Small intestine (tissue), 7 donors: ENCODE measurements at regions not wholly inside any gene's neighbourhood (a gene's known extent, or its start where the extent isn't known, plus 50 kb on each side); places are given as distances from the start of the nearest gene placed in this dataset.

Experiments
- DNase-seq, 2 donors: peaks; one replicate each; pipeline versions ENCODE4 v3.0.0 to v3.0.0-alpha.2; 2013
- FAIRE-seq: peaks from 2 replicates; lab custom pipeline; 2012; peaks lifted over from hg19 to GRCh38; lab: Jason Lieb, UNC
- H3K27ac ChIP-seq, 3 donors: one replicate each; pipeline ENCODE4 v1.5.1; 2013; ENCODE audit warnings: low read length in 2 of 3, mild to moderate bottlenecking in 2 of 3, control low read depth in 1 of 3, inconsistent platforms in 1 of 3, low read depth in 1 of 3, moderate library complexity in 1 of 3
- H3K27me3 ChIP-seq, 3 donors: one replicate each; pipeline ENCODE4 v1.6.1; 2013; ENCODE audit warnings: low read length in 3 of 3, inconsistent platforms in 1 of 3; ENCODE audit not compliant: control insufficient read depth in 3 of 3, insufficient read depth in 3 of 3
- H3K36me3 ChIP-seq, 3 donors: one replicate each; pipeline ENCODE4 v1.6.1; 2013; ENCODE audit warnings: low read length in 3 of 3, inconsistent platforms in 1 of 3, low read depth in 1 of 3, mild to moderate bottlenecking in 1 of 3, moderate library complexity in 1 of 3; ENCODE audit not compliant: control insufficient read depth in 3 of 3, insufficient read depth in 2 of 3
- H3K4me1 ChIP-seq, 3 donors: one replicate each; pipeline ENCODE4 v1.6.1; 2013; ENCODE audit warnings: low read length in 2 of 3, inconsistent platforms in 1 of 3, low read depth in 1 of 3, mild to moderate bottlenecking in 1 of 3, moderate library complexity in 1 of 3; ENCODE audit not compliant: control insufficient read depth in 3 of 3, insufficient read depth in 2 of 3
- H3K4me3 ChIP-seq, 3 donors: one replicate each; pipeline ENCODE4 v1.5.1; 2013; ENCODE audit warnings: low read length in 3 of 3, control low read depth in 1 of 3, inconsistent platforms in 1 of 3, low read depth in 1 of 3, mild to moderate bottlenecking in 1 of 3, moderate library complexity in 1 of 3
- H3K9me3 ChIP-seq, 2 donors: one replicate each; pipeline ENCODE4 v1.6.1; 2013; ENCODE audit warnings: low read depth in 1 of 2, low read length in 1 of 2; ENCODE audit not compliant: control insufficient read depth in 2 of 2, insufficient read depth in 1 of 2
- WGBS, 3 donors: extraction: QIAGEN DNeasy Blood & Tissue Kit; methylation state at CpG; one replicate each; pipeline ENCODE4 v1.1.7; 2013; 5-methylcytosine and 5-hydroxymethylcytosine counted together
- donor health status: healthy with polysubstance abuse.
- donor health status: control.
- donor health status: control.
- donor health status: Bipolar disorder and iron deficiency.
- donor health status: healthy.

GRCh38 chr21:20522611-20523010 is 475.6 kb upstream of the NCAM2 start:
- 79 to 82% (median 81%) methylated on average over 1 of the region's 1 CpG for WGBS, 3 donors
- FAIRE-seq = no peak
- no peaks in the 10 kb centered on the region for H3K27me3 ChIP-seq

GRCh38 chr21:20523191-20523590 is 475.0 kb upstream of the NCAM2 start:
- FAIRE-seq = no peak
- no peak for DNase-seq

More at GRCh38 chr21:20522611-20523010, 475.6 kb upstream of the NCAM2 start:
- Histone ChIP-seq H3K4me1 (no peaks in the 10 kb centered on the region), H3K4me3 (no peak overlapping the region), H3K36me3 (no peaks in the 10 kb centered on the region), H3K27ac (no peak overlapping the region), H3K9me3 (peaks cover 0 to 2% of the 10 kb centered on the region in 2 donors)
- no peak for DNase-seq

DNA sequence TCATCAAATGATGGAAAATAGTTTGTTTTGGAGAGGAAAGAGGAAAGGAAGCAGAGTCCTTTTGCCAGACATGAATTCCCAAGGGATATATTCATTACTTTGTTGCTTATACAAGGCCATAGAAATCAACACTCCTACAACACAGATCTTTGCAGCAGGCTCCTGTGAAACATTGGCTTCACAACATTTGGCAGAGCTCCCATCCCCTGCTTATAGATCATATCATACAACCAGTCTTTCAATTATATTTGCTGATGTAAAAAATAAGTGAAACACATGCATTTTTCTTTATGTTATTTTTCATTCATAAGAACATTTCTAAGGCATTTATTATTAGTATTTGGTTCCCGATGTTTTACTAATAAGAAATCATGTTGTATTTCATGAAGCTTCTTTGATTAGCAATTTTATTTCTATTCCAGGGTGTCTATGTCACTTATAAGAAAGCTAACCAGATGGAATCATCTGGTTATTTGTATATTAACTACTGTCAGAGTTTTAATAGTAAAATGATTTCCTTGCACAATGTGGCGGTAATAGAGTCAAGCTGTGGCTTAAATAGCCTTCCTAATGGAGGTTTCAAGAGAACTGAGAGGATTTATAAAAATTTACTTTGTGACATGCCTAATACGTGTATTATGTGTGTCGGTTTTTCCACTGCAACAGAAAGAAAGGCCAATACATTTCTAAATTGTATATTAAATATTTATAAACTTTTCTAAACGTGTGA is 470.3 kb upstream of the NCAM2 start:
- Histone ChIP-seq H3K4me1 (no peaks in the 10 kb centered on the region), H3K27me3 (no peaks in the 10 kb centered on the region), H3K9me3 (peaks cover 0 to 1% of the 10 kb centered on the region in 2 donors), H3K4me3 (no peak overlapping the region), H3K27ac (no peak overlapping the region), H3K36me3 (no peaks in the 10 kb centered on the region)
- no peak for FAIRE-seq
- WGBS, 3 donors = 65 to 86% (median 82%) methylated on average over 5 of the region's 5 CpGs
- no peak for DNase-seq

More at GRCh38 chr21:20523191-20523590, 475.0 kb upstream of the NCAM2 start:
- H3K27ac ChIP-seq = no peak overlapping the region
- peaks cover 0 to 2% of the 10 kb centered on the region in 2 donors for H3K9me3 ChIP-seq
- H3K4me3 ChIP-seq = no peak overlapping the region
- no peaks in the 10 kb centered on the region for H3K36me3 ChIP-seq
- H3K4me1 ChIP-seq = no peaks in the 10 kb centered on the region
- no peaks in the 10 kb centered on the region for H3K27me3 ChIP-seq

DNA sequence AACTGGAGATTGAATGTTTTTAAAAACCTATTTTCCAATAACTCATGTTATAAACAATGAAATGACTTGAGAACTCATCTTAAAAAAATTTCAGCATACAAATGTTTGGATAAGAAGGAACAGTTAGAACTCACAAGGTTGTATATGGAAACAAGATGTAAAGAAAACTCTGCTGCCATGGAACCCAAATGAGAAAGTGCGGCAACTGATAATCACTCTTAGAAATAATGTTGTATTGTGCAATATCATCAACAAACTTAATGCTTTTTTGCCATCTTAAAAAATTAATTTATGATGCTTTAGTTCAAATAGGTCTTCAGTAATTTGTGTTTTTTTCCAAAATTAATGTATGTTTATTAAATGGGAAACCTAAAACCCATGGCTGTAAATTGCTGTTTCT is 461.1 kb upstream of the NCAM2 start:
- Histone ChIP-seq H3K27me3 (no peaks in the 10 kb centered on the region), H3K36me3 (no peaks in the 10 kb centered on the region), H3K9me3 (peaks cover 4 to 5% of the 10 kb centered on the region in 2 donors), H3K4me1 (no peaks in the 10 kb centered on the region), H3K4me3 (no peak overlapping the region), H3K27ac (no peak overlapping the region)
- 87 to 93% (median 89%) methylated on average over 1 of the region's 1 CpG for WGBS, 3 donors
- FAIRE-seq (no peak), DNase-seq (no peak)

- WGBS, 3 donors = 88 to 96% (median 91%) methylated on average over 5 of the region's 5 CpGs
- H3K9me3 ChIP-seq = peaks cover 3 to 5% of the 10 kb centered on the region in 2 donors
- H3K36me3 ChIP-seq = no peaks in the 10 kb centered on the region
- no peaks in the 10 kb centered on the region for H3K4me1 ChIP-seq
- DNase-seq (no peak), FAIRE-seq (no peak)
- no peak overlapping the region for H3K27ac ChIP-seq
- no peaks in the 10 kb centered on the region for H3K27me3 ChIP-seq
- no peak overlapping the region for H3K4me3 ChIP-seq
Observed at GRCh38 chr21:20538039-20538658, 460.1 kb upstream of the NCAM2 start.

GRCh38 chr21:20545454-20545853 is 452.8 kb upstream of the NCAM2 start:
- WGBS, 3 donors = 83 to 85% (median 84%) methylated on average over 10 of the region's 10 CpGs
- DNase-seq (no peak), FAIRE-seq (no peak)
- Histone ChIP-seq H3K4me1 (no peaks in the 10 kb centered on the region), H3K9me3 (no peaks in the 10 kb centered on the region), H3K4me3 (no peak overlapping the region), H3K27me3 (no peaks in the 10 kb centered on the region), H3K36me3 (no peaks in the 10 kb centered on the region), H3K27ac (no peak overlapping the region)

- no peaks in the 10 kb centered on the region for H3K4me1 ChIP-seq
- no peak overlapping the region for H3K27ac ChIP-seq
- 61 to 87% (median 77%) methylated on average over 1 of the region's 1 CpG for WGBS, 3 donors
- no peaks in the 10 kb centered on the region for H3K36me3 ChIP-seq
- no peak overlapping the region for H3K4me3 ChIP-seq
- FAIRE-seq (no peak), DNase-seq (no peak)
- no peaks in the 10 kb centered on the region for H3K9me3 ChIP-seq
- H3K27me3 ChIP-seq = no peaks in the 10 kb centered on the region
Observed at GRCh38 chr21:20551939-20552338, 446.3 kb upstream of the NCAM2 start.

DNA sequence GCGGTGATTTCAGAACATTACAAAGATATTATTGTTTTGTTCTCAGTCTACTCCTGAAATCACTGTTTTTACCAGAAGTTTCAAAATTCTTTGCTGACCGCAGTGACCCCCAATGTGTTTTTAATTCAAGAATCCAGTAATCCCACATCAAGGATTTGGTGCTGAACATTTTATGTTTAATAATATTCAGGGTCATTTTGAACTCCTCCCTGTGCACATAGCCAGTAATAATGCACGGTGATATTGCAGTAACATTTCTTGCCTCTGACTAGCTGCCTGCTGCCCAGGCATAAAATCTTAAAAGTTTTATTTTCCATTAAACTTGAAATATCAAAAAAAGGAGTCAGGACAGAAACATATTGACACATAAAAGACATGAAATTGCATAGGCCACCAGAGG is 443.4 kb upstream of the NCAM2 start:
- Histone ChIP-seq H3K27ac (no peak overlapping the region), H3K4me1 (no peaks in the 10 kb centered on the region), H3K27me3 (no peaks in the 10 kb centered on the region), H3K9me3 (no peaks in the 10 kb centered on the region), H3K4me3 (no peak overlapping the region), H3K36me3 (no peaks in the 10 kb centered on the region)
- no peak for FAIRE-seq
- WGBS, 3 donors = 81 to 85% (median 82%) methylated on average over 3 of the region's 3 CpGs
- no peak for DNase-seq
